Smooth muscle cell (in vitro differentiated cells): ENCODE measurements at regions not wholly inside any gene's neighbourhood (a gene's known extent, or its start where the extent isn't known, plus 50 kb on each side); places are given as distances from the start of the nearest gene placed in this dataset.
A peak's percentile ranks its signal among the peaks of the same experiment; 100 is the strongest.

ENCODE experiments used
- DNase-seq: peaks from one replicate; lab custom pipeline; 2025; ENCODE audit not compliant: unreplicated experiment; lab: John Stamatoyannopoulos, UW
- H2AFZ ChIP-seq: fragments of 200-600 bp; sonication (generic); 2 replicates; pipeline ENCODE4 v1.6.0; 2016; ENCODE audit warnings: antibody characterized with exemption, low read depth, mild to moderate bottlenecking
- H3F3A ChIP-seq: fragments of 200-600 bp; sonication (generic); 2 replicates; pipeline ENCODE4 v1.6.0; 2017; ENCODE audit warnings: antibody characterized with exemption, low read depth
- H3K27ac ChIP-seq: fragments of 200-600 bp; sonication (generic); 2 replicates; pipeline ENCODE4 v1.5.1; 2016; ENCODE audit warnings: low read depth, mild to moderate bottlenecking
- H3K27me3 ChIP-seq: fragments of 200-600 bp; sonication (generic); 2 replicates; pipeline ENCODE4 v1.6.1; 2016; ENCODE audit warnings: low read depth, mild to moderate bottlenecking
- H3K36me3 ChIP-seq: fragments of 200-600 bp; sonication (generic); 2 replicates; pipeline ENCODE4 v1.5.1; 2016; ENCODE audit warnings: low read depth
- H3K4me1 ChIP-seq: fragments of 200-600 bp; sonication (generic); 2 replicates; pipeline ENCODE4 v1.5.1; 2016; ENCODE audit warnings: low read depth
- H3K4me2 ChIP-seq: fragments of 200-600 bp; sonication (generic); 2 replicates; pipeline ENCODE4 v1.6.0; 2016; ENCODE audit warnings: mild to moderate bottlenecking
- H3K4me3 ChIP-seq: fragments of 200-600 bp; sonication (generic); 2 replicates; pipeline ENCODE4 v1.5.1; 2016; ENCODE audit warnings: mild to moderate bottlenecking
- H3K79me2 ChIP-seq: fragments of 200-600 bp; sonication (generic); 2 replicates; pipeline ENCODE4 v1.6.0; 2016; ENCODE audit warnings: low read depth, mild to moderate bottlenecking
- H3K9ac ChIP-seq: fragments of 200-600 bp; sonication (generic); 2 replicates; pipeline ENCODE4 v1.6.0; 2016; ENCODE audit warnings: low read depth
- H3K9me3 ChIP-seq: fragments of 200-600 bp; sonication (generic); replicated peaks from 2 replicates; pipeline ENCODE4 v1.5.1; 2016; ENCODE audit warnings: low read depth
- H4K20me1 ChIP-seq: fragments of 200-600 bp; sonication (generic); 2 replicates; pipeline ENCODE4 v1.6.0; 2016; ENCODE audit warnings: low read depth
- CTCF ChIP-seq: fragments of 200-600 bp; sonication (generic); IDR thresholded peaks from 2 replicates; pipeline ENCODE4 v1.5.1; 2017; ENCODE audit warnings: borderline replicate concordance, mild to moderate bottlenecking, antibody characterized with exemption; ENCODE audit not compliant: insufficient read depth, poor library complexity, severe bottlenecking
- WGBS: methylation state at CpG from one replicate; pipeline ENCODE4 v1.1.7; 2016; ENCODE audit warnings: low lambda C conversion rate; 5-methylcytosine and 5-hydroxymethylcytosine counted together

GRCh38 chr14:49424436-49425331 is 161.5 kb downstream of the RPS29 start:
- Histone ChIP-seq H3K9ac (no peak overlapping the region), H3K4me1 (no peaks in the 10 kb centered on the region), H4K20me1 (no peaks in the 10 kb centered on the region), H3K36me3 (no peaks in the 10 kb centered on the region), H3K9me3 (no peaks in the 10 kb centered on the region), H3K79me2 (no peaks in the 10 kb centered on the region), H3F3A (no peaks in the 10 kb centered on the region), H3K27me3 (no peaks in the 10 kb centered on the region), H3K27ac (peak overlapping the region; percentile 52), H2AFZ (no peak overlapping the region), H3K4me3 (no peak overlapping the region), H3K4me2 (peak overlapping the region; percentile 8)
- no peak for DNase-seq
- 40% methylated on average over 4 of the region's 4 CpGs for WGBS
- no peak for TF ChIP-seq CTCF

- Histone ChIP-seq H3K79me2 (no peaks in the 10 kb centered on the region), H4K20me1 (no peaks in the 10 kb centered on the region), H3K9ac (no peak overlapping the region), H2AFZ (no peak overlapping the region), H3K36me3 (no peaks in the 10 kb centered on the region), H3K27ac (no peak overlapping the region), H3K4me2 (no peak overlapping the region), H3F3A (no peaks in the 10 kb centered on the region), H3K27me3 (no peaks in the 10 kb centered on the region), H3K4me3 (no peak overlapping the region), H3K4me1 (no peaks in the 10 kb centered on the region), H3K9me3 (no peaks in the 10 kb centered on the region)
- WGBS, result 96% methylated on average over 3 of the region's 3 CpGs
- TF ChIP-seq CTCF, result no peak
- DNase-seq, result no peak
Observed at GRCh38 chr14:49420201-49420600, 166.0 kb downstream of the RPS29 start.

- no peak for TF ChIP-seq CTCF
Observed at GRCh38 chr14:49418789-49419188, 167.4 kb downstream of the RPS29 start.

GRCh38 chr14:49417790-49418189 is 168.4 kb downstream of the RPS29 start:
- no peaks in the 10 kb centered on the region for H3K9me3 ChIP-seq
- H4K20me1 ChIP-seq, result no peaks in the 10 kb centered on the region
- no peaks in the 10 kb centered on the region for H3K4me1 ChIP-seq
- no peak overlapping the region for H2AFZ ChIP-seq
- no peaks in the 10 kb centered on the region for H3F3A ChIP-seq
- H3K36me3 ChIP-seq, result no peaks in the 10 kb centered on the region
- TF ChIP-seq CTCF, result no peak
- H3K9ac ChIP-seq, result no peak overlapping the region
- no peak overlapping the region for H3K4me2 ChIP-seq
- H3K27ac ChIP-seq, result no peak overlapping the region
- no peak for DNase-seq
- H3K4me3 ChIP-seq, result no peak overlapping the region
- no peaks in the 10 kb centered on the region for H3K79me2 ChIP-seq
- no peaks in the 10 kb centered on the region for H3K27me3 ChIP-seq

More at GRCh38 chr14:49418789-49419188, 167.4 kb downstream of the RPS29 start:
- Histone ChIP-seq H4K20me1 (no peaks in the 10 kb centered on the region), H2AFZ (no peak overlapping the region), H3F3A (no peaks in the 10 kb centered on the region), H3K4me1 (no peaks in the 10 kb centered on the region), H3K4me3 (no peak overlapping the region), H3K9me3 (no peaks in the 10 kb centered on the region), H3K36me3 (no peaks in the 10 kb centered on the region), H3K27me3 (no peaks in the 10 kb centered on the region), H3K4me2 (no peak overlapping the region), H3K79me2 (no peaks in the 10 kb centered on the region), H3K9ac (no peak overlapping the region), H3K27ac (no peak overlapping the region)
- no peak for DNase-seq
- WGBS, result 88% methylated on average over 4 of the region's 4 CpGs
